ENCODE measurements at regions not wholly inside any gene's neighbourhood (a gene's known extent, or its start where the extent isn't known, plus 50 kb on each side); places are given as distances from the start of the nearest gene placed in this dataset.

DNA sequence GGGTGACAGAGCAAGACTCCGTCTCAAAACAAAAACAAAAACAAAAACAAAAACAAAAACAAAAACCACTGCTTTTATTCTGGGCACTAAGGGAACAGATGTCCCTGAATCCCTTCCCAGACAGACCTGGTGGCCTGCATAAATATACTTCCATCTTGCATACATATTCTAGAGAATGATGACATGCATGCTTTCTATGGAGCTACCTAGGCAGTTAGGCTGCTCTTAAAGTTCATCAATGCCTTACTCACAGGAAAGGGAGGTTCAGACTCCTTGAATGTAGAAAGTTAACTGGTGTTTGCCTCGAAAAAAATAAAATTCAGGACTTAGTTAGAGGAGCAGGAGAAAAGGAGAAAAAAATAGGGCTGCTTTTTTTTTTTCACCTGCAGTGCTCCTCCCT, 72.6 kb downstream of the C3orf38 start:
- Histone ChIP-seq H3K4me3 (ENCODE audit: low read length) (no peak overlapping the region), H3K27ac (ENCODE audit: low read length) (no peak overlapping the region), H4K20me1 (ENCODE audit: low read length) (no peaks in the 10 kb centered on the region), H3K36me3 (ENCODE audit: low read depth, low read length) (no peaks in the 10 kb centered on the region), H3K27me3 (ENCODE audit: low read length) (peaks cover 33% of the 10 kb centered on the region; the same call in 1 of the 2 replicates), H3K9me2 (replicated peaks; ENCODE audit: low read length) (no peaks in the 10 kb centered on the region), H3K4me1 (ENCODE audit: insufficient read depth, low read length) (no peaks in the 10 kb centered on the region), H3K9me3 (ENCODE audit: low read length) (no peaks in the 10 kb centered on the region), H3K9ac (ENCODE audit: low read length) (no peak overlapping the region), H3F3A (ENCODE audit: low read length, unreplicated experiment) (no peaks in the 10 kb centered on the region), H3K79me2 (ENCODE audit: low read length) (no peaks in the 10 kb centered on the region), H2AFZ (ENCODE audit: low read length) (no peak overlapping the region), H3K4me2 (ENCODE audit: low read length) (no peak overlapping the region)
- TF ChIP-seq CTCF (conservative IDR thresholded peaks at IDR 0.05; ENCODE audit: low read depth, low read length) (no peak), EZH2phosphoT487 (IDR thresholded peaks at IDR 0.05; ENCODE audit: borderline replicate concordance, low read length) (no peak), EZH2 (IDR thresholded peaks at IDR 0.05; ENCODE audit: low read length, unreplicated experiment) (no peak)
- CTCF ChIA-PET = no interaction called here
- intact Hi-C loops (cut with micrococcal nuclease) = no loop called here
- DNase-seq (no peak), ATAC-seq (no peak)
- POLR2A ChIA-PET (ENCODE audit: unreplicated experiment) = no interaction called here
- BruUV-seq (replicated peaks) = no TSS peak

DNA sequence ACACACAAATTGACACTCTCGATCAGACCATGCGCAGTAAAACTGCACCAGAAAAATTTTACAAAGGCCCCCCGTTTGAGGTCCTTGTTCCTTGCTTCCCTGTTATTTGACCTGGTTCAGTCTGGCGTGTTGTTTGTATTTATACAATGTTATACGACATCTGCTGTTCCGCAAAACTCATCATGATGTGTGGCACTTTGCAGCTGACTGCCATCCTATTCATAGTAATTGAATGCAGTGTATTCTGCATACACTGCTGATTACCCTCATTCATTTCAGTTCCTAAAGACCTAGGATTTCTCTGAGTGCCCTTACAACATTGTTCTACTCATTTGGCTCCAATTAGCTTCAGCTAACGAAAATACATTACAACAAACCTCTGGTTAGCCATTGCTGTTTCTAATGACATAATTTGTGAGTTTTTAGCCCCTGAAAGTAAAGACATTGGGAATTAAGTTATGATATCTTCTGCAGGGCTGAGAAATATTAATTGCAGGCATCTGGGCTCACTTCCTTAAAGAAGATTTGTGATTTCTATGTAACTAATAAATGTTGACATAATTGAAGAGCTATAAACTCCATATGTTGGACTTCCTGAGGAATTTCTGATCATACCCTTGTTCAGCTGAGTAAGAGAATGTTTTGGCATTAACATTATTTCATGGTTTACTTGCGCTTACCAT, 75.7 kb downstream of the C3orf38 start:
- H3K9ac ChIP-seq (ENCODE audit: low read length) = no peak overlapping the region
- ATAC-seq (no peak), DNase-seq (no peak)
- TF ChIP-seq EZH2 (IDR thresholded peaks at IDR 0.05; ENCODE audit: low read length, unreplicated experiment) (no peak), EZH2phosphoT487 (IDR thresholded peaks at IDR 0.05; ENCODE audit: borderline replicate concordance, low read length) (no peak)
- no peak overlapping the region for H3K4me2 ChIP-seq (ENCODE audit: low read length)
- no TSS peak for BruUV-seq (replicated peaks)
- intact Hi-C loops (cut with micrococcal nuclease) = no loop called here
- H3K27ac ChIP-seq (ENCODE audit: low read length) = no peak overlapping the region
- H3K4me1 ChIP-seq (ENCODE audit: insufficient read depth, low read length) = no peaks in the 10 kb centered on the region
- H3K27me3 ChIP-seq (ENCODE audit: low read length) = peaks cover 46% of the 10 kb centered on the region; the same call in 1 of the 2 replicates
- H2AFZ ChIP-seq (ENCODE audit: low read length) = no peak overlapping the region
- no peaks in the 10 kb centered on the region for H3K79me2 ChIP-seq (ENCODE audit: low read length)
- no peaks in the 10 kb centered on the region for H3K36me3 ChIP-seq (ENCODE audit: low read depth, low read length)
- no peaks in the 10 kb centered on the region for H3K9me3 ChIP-seq (ENCODE audit: low read length)
- no peaks in the 10 kb centered on the region for H3K9me2 ChIP-seq (replicated peaks; ENCODE audit: low read length)
- H3K4me3 ChIP-seq (ENCODE audit: low read length) = no peak overlapping the region
- ChIA-PET CTCF (no interaction called here), POLR2A (ENCODE audit: unreplicated experiment) (no interaction called here)
- H4K20me1 ChIP-seq (ENCODE audit: low read length) = no peaks in the 10 kb centered on the region
- no peaks in the 10 kb centered on the region for H3F3A ChIP-seq (ENCODE audit: low read length, unreplicated experiment)

DNA sequence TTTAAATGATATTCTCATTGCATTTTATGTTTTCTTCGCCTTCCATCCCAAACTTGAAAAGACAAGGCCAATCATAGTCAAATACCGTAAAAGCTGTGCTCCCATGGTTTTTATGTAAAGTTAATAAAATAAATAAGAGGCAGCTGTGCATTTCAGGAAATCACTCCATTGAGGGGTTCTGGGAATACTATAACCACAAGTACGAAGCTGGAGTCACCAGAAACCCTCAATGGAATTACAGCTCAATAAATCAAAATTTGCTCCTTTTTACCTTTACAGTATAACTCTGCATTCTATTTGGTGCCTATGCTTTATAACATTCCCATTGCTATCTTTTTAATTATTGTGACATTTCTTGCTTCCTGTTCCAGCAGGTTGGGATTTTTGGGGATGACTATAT, 77.2 kb downstream of the C3orf38 start:
- no peak overlapping the region for H2AFZ ChIP-seq (ENCODE audit: low read length)
- no peak overlapping the region for H3K9ac ChIP-seq (ENCODE audit: low read length)
- no peak overlapping the region for H3K4me3 ChIP-seq (ENCODE audit: low read length)
- no peaks in the 10 kb centered on the region for H4K20me1 ChIP-seq (ENCODE audit: low read length)
- no peaks in the 10 kb centered on the region for H3F3A ChIP-seq (ENCODE audit: low read length, unreplicated experiment)
- no TSS peak for BruUV-seq (replicated peaks)
- DNase-seq = no peak
- peaks cover 11% of the 10 kb centered on the region for H3K4me1 ChIP-seq (ENCODE audit: insufficient read depth, low read length)
- no peak for ATAC-seq
- no peak for TF ChIP-seq EZH2phosphoT487 (IDR thresholded peaks at IDR 0.05; ENCODE audit: borderline replicate concordance, low read length)
- no peak for TF ChIP-seq CTCF (conservative IDR thresholded peaks at IDR 0.05; ENCODE audit: low read depth, low read length)
- TF ChIP-seq EZH2 (IDR thresholded peaks at IDR 0.05; ENCODE audit: low read length, unreplicated experiment) = no peak
- ChIA-PET POLR2A (ENCODE audit: unreplicated experiment) (no interaction called here), CTCF (no interaction called here)
- H3K9me3 ChIP-seq (ENCODE audit: low read length) = no peaks in the 10 kb centered on the region
- no peaks in the 10 kb centered on the region for H3K9me2 ChIP-seq (replicated peaks; ENCODE audit: low read length)
- H3K36me3 ChIP-seq (ENCODE audit: low read depth, low read length) = no peaks in the 10 kb centered on the region
- H3K27me3 ChIP-seq (ENCODE audit: low read length) = peaks cover 46% of the 10 kb centered on the region; the same call in 1 of the 2 replicates
- H3K79me2 ChIP-seq (ENCODE audit: low read length) = no peaks in the 10 kb centered on the region
- intact Hi-C loops (cut with micrococcal nuclease) = no loop called here
- H3K4me2 ChIP-seq (ENCODE audit: low read length) = no peak overlapping the region
- H3K27ac ChIP-seq (ENCODE audit: low read length) = no peak overlapping the region

All from PC-3 (cell line).